SKM-1 (cell line): ENCODE measurements at regions not wholly inside any gene's neighbourhood (a gene's known extent, or its start where the extent isn't known, plus 50 kb on each side); places are given as distances from the start of the nearest gene placed in this dataset.
"Not testable (repeated sequence)": the region's sequence is repeated elsewhere in the genome, so short reads cannot be mapped to it uniquely, and the experiment has no call there.

Source experiments
- DNase-seq: peaks from one replicate; lab custom pipeline; 2025; ENCODE audit not compliant: unreplicated experiment; lab: John Stamatoyannopoulos, UW

GRCh38 chr21:21996891-21997290 lies 998.7 kb downstream of the NCAM2 start:
- DNase-seq, result no peak

DNA sequence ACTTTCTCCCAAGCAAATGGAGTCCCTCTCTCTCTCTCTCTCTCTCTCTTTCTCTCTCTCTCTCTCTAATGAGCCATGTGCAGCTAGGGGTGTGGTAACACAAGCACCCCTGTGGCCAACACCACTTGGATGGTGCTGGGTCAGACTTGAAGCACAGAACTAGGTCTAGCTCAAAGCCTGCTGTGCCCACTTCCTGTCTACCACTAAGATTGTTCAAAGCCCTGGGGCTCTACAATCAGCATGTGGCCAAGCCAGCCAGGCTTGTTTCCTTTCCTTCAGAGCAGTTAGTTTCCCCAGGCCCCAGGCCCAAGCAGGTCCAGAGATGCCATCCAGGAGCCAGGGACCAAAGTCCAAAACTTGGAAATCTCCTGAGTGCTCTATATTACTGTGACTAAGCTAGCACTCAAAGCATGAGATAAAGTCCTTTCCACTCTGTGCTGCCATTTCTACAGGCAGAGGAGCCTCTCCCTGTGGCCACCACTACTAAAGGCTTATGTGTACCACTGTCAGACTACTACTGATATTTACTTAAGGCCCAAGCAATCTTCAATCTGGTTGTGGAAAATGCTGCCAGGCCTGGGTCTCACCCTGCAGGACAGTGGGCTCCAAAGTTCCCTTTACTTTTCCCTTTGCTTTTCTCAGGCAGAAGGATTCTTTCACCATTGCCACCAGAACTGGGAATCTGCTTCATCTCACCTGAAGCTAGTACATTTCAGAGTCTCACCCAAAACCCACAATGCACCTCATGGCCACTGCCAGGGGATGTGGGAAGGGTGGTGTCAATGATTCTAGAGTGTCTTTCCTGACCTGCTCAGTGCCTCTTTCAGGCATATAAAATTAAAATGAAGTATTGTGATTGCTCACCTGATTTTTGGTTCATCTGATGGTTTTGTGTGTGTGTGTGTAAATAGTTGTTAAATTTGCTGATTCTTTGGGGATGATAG lies 999.5 kb downstream of the NCAM2 start:
- no peak for DNase-seq

- DNase-seq, result no peak
Measured at GRCh38 chr21:22019766-22020165, 1021.6 kb downstream of the NCAM2 start.

GRCh38 chr21:22020221-22020620 lies 1022.0 kb downstream of the NCAM2 start:
- no peak for DNase-seq

DNA sequence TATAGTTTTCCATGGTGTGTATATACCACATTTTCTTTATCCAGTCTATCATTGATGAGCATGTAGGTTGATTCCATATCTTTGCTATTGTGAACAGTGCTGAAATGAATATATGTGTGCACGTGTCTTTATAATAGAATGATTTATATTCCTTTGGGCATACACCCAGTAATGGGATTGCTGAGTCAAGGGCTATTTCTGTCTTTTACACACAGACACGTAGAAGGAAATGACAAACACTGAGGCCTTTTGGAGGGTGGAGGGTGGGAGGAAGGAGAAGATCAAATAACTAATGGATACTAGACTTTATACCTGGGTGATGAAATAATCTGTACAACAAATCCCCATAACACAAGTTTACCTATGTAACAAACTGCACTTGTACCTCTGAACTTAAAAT lies 1025.7 kb downstream of the NCAM2 start:
- DNase-seq, result not testable (repeated sequence)

- DNase-seq, result no peak
Measured at GRCh38 chr21:22044431-22044830, 1046.2 kb downstream of the NCAM2 start.

GRCh38 chr21:22046576-22046975 lies 1048.4 kb downstream of the NCAM2 start:
- no peak for DNase-seq

DNA sequence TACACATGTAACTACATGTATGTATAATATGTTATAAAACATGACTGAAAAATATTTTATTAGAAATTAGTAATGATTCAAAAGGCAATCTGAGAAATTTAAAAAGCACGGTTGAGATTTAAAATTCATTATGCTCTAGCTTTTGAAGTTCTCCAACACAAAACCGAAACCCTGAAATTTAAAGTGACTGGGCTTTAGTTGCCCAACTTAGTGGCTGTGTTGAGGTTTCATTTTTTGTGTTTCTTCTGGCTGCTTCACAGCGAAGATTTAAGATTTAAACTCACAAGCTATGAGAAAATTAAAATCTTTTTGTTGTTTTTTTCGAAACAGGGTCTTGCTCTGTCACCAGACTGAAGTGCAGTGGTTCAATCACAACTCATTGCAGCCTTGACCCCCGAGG lies 1058.7 kb downstream of the NCAM2 start:
- no peak for DNase-seq

GRCh38 chr21:22062472-22063139 lies 1064.4 kb downstream of the NCAM2 start:
- DNase-seq, result no peak

DNA sequence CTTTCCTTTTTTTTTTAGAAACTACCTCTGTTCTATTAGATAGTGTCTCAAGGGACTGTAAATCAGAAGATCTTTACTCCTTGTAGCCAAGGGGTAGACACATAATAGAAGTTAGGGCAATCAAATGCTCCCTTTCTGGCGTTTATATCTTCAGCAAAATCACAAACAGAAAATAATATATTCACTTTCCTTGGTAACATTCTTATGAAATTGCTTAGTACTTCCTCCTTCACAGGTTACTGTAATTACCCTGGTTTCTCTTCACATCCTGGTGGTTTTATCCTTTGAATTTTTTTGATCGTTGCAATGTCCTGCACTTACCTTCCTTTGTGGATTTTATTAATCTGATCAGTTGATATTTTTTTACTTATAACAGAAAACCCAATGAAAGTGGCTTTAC lies 1064.9 kb downstream of the NCAM2 start:
- no peak for DNase-seq

- no peak for DNase-seq
Measured at GRCh38 chr21:22076471-22076870, 1078.3 kb downstream of the NCAM2 start.

DNA sequence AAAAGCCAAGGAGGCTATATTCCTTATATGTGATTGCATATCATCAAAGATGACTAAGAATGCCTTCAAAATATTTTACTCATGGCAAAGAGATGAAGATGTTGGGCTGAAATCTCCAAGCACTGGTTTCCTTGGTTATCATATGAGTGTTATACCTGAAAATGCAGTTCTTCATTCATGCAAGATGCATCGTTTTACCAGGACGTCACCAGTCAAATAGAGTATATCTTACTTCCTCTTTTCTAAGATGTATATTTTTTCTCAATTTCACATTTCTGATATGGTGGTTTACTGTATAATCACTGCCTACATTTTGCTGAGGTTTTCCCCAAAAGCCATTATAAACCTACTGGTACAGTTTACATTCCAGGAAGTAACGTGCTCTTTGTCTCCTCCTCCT lies 1085.7 kb downstream of the NCAM2 start:
- DNase-seq, result no peak

GRCh38 chr21:22096314-22096713 lies 1098.1 kb downstream of the NCAM2 start:
- DNase-seq, result no peak

DNA sequence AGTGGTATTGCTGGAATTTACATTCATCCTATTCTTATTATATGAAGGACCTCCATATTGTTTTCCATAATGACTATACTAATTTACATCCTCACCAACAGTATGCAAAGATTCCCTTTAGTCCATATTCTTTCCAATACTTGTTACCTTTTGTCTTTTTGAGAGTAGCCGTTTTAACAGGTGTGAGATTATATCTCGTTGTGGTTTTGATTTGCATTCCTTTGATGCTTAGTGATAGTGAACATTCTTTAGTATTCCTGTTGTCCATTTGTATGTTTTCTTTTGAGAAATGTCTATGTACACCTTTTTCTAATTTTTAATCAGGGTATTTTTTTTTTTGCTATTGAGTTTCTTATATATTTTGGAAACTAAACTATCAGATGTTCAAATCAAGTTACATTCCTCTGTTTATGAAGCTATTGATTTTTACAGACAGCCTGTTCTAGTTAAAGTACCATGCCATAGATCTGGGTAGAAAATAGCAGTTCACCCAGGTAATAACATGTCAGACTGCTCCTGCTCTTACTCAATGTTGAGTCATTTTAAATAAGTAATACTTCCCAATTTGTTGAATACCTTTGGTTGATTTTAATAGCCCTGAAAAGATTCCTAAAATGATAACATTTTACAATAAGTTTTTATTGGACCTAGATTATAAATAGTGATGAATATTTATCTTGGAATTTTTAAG lies 1108.7 kb downstream of the NCAM2 start:
- DNase-seq, result no peak

DNA sequence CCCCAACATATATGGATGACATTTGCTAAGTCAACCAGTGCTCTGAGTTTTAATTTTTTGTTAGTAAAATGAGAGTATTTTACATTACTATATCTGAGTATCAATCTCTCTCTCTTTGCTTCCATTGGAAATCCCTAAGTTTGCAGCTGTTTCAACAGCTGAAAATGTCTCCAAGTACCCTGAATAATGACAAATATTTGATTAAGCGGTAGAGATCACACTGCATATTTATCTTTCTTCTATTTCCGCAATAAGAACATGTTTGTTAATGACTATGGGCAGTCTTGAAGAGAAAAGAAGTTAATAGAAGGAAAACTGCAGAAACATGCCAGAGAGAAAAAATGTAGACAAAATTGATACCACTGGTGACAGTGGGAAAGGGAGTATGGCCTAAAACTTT lies 1117.5 kb downstream of the NCAM2 start:
- no peak for DNase-seq

- DNase-seq, result no peak
Measured at GRCh38 chr21:22120616-22121266, 1122.5 kb downstream of the NCAM2 start.

DNA sequence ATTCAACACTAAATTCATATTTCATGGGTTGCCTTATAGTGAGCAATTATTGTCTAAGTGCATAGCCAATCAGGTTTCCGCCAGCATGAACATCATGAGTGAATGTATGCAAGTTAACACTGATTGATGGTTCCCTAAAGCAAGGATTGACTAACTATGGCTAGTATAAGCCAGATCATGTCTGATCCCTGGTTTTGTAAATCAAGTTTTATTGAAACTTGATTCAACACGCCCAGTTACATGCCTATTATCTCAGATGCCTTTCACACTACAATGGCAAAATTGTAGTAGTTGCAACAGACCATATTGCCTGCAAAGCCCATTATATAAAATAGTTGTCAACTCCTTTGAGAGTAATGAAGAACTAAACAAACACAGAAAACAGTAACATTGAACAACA lies 1127.4 kb downstream of the NCAM2 start:
- DNase-seq, result no peak

GRCh38 chr21:22128671-22129070 lies 1130.5 kb downstream of the NCAM2 start:
- no peak for DNase-seq

- no peak for DNase-seq
Measured at GRCh38 chr21:22132358-22133071, 1134.3 kb downstream of the NCAM2 start.

DNA sequence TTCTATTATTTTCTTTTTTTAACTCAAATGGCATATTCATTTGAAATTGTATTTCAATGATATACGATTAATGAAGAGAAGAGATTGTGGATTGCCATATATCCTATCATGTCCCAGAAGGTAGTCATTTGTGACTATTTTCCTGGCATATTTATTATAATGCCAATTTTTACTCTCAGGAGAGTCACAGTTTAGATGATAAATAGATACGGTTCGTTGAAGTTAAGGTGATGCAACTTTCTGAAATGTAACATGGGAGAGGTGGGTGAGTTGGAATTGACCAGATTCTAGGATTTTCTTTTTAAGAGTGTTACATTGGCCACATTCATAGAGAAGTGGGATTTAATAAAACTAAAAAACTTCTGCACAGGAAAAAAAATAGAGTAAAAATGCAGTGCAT lies 1138.5 kb downstream of the NCAM2 start:
- DNase-seq, result no peak
